HepG2 (cell line): ENCODE measurements at regions not wholly inside any gene's neighbourhood (a gene's known extent, or its start where the extent isn't known, plus 50 kb on each side); places are given as distances from the start of the nearest gene placed in this dataset.

Experiments used
- ATAC-seq: fragments of 200-7000 bp; cut with Tn5 transposase; 3 replicates; pipeline ENCODE4 v1.9.1; 2020; ENCODE audit warnings: mild to moderate bottlenecking, moderate library complexity
- BruUV-seq: library from RNA; stranded (reverse); fragments of 400-500 nt; replicated peaks from 2 replicates; lab custom pipeline; 2021; lab: Mats Ljungman, UMichigan
- CTCF ChIA-PET: fragments of 300-600 bp; formaldehyde crosslinking; extraction: SDS; loops from one replicate; lab custom pipeline; 2021; ENCODE audit warnings: low total read pairs, inconsistent platforms, low intra/inter-chr PET ratio; lab: Yijun Ruan, JAX
- POLR2A ChIA-PET: fragments of 350-600 bp; sonication (Branson Sonifier 250); formaldehyde crosslinking; loops from one replicate; lab custom pipeline; 2020; ENCODE audit warnings: antibody characterized with exemption, inconsistent platforms; lab: Yijun Ruan, JAX
- DNase-seq: peaks from one replicate; pipeline ENCODE4 v3.0.0-alpha.2; 2015; ENCODE audit warnings: low spot score
- FAIRE-seq: peaks from 3 replicates; lab custom pipeline; 2011; peaks lifted over from hg19 to GRCh38; lab: Jason Lieb, UNC
- H2AFZ ChIP-seq: one replicate; pipeline ENCODE4 v1.6.1; 2011; ENCODE audit warnings: low read length, inconsistent platforms
- H3K27ac ChIP-seq: fragments of 300-600 bp; 3 replicates; pipeline ENCODE4 v1.8.0; 2011; ENCODE audit warnings: mixed run types, mild to moderate bottlenecking, mixed read lengths, low read length, inconsistent platforms; ENCODE audit not compliant: insufficient read depth; ENCODE audit errors: extremely low read length
- H3K27me3 ChIP-seq, 2 experiments: fragments of 200-600 bp in 1 of 2; 2 replicates in 1 of 2; 3 replicates in 1 of 2; pipeline versions ENCODE4 v1.6.0 to v1.8.0; 2011; ENCODE audit warnings: low read length in 2 of 2, mild to moderate bottlenecking in 2 of 2, moderate library complexity in 2 of 2, inconsistent platforms in 1 of 2; ENCODE audit not compliant: insufficient read depth in 2 of 2, control insufficient read depth in 1 of 2
- H3K36me3 ChIP-seq, 2 experiments: fragments of 200-600 bp in 1 of 2; replicated peaks in 1 of 2; 2 replicates in 1 of 2; 3 replicates in 1 of 2; pipeline versions ENCODE4 v1.5.1 to v1.8.0; 2011; ENCODE audit warnings: low read length in 2 of 2, inconsistent platforms in 1 of 2; ENCODE audit not compliant: insufficient read depth in 2 of 2, control insufficient read depth in 1 of 2
- H3K4me1 ChIP-seq: 2 replicates; pipeline ENCODE4 v1.5.1; 2012; ENCODE audit warnings: low read length, inconsistent platforms; ENCODE audit not compliant: insufficient read depth
- H3K4me2 ChIP-seq: 2 replicates; pipeline ENCODE4 v1.6.0; 2011; ENCODE audit warnings: low read depth, low read length, inconsistent platforms
- H3K4me3 ChIP-seq, 3 experiments: fragments of 200-600 bp in 1 of 3; sonication (generic), shearing (Covaris generic) in 1 of 3; replicated peaks in 1 of 3; 2 replicates each; pipeline ENCODE4 v1.5.1; 2011 to 2016; ENCODE audit warnings: low read length in 3 of 3, inconsistent platforms in 2 of 3, low read depth in 2 of 3, mild to moderate bottlenecking in 2 of 3, control low read depth in 1 of 3, mixed read lengths in 1 of 3; ENCODE audit not compliant: insufficient read depth in 1 of 3
- H3K79me2 ChIP-seq: one replicate; pipeline ENCODE4 v1.6.1; 2011; ENCODE audit warnings: low read length, inconsistent platforms; ENCODE audit not compliant: insufficient read depth
- H3K9ac ChIP-seq: 2 replicates; pipeline ENCODE4 v1.6.0; 2011; ENCODE audit warnings: mild to moderate bottlenecking, low read depth, low read length, inconsistent platforms; ENCODE audit not compliant: insufficient read depth
- H3K9me3 ChIP-seq: 2 replicates; pipeline ENCODE4 v1.5.1; 2012; ENCODE audit warnings: mild to moderate bottlenecking, low read length
- H4K20me1 ChIP-seq: 2 replicates; pipeline ENCODE4 v1.6.0; 2011; ENCODE audit warnings: inconsistent platforms, mild to moderate bottlenecking, low read length, moderate library complexity; ENCODE audit not compliant: insufficient read depth
- ARNT2 ChIP-seq: sonication (generic); formaldehyde crosslinking; IDR thresholded peaks from 2 replicates; pipeline ENCODE4 v1.8.0; 2022; ENCODE audit warnings: mild to moderate bottlenecking, low read depth, missing genetic modification reagents, moderate library complexity
- CREBL2 ChIP-seq: sonication (generic); formaldehyde crosslinking; IDR thresholded peaks from 2 replicates; pipeline ENCODE4 v1.8.1; 2023; ENCODE audit warnings: missing genetic modification reagents, mild to moderate bottlenecking, borderline replicate concordance
- FOSL2 ChIP-seq: sonication (generic); formaldehyde crosslinking; IDR thresholded peaks from 2 replicates; pipeline ENCODE4 v1.4.0; 2020; ENCODE audit warnings: missing genetic modification reagents
- HHEX ChIP-seq: IDR thresholded peaks from 2 replicates; pipeline ENCODE4 v1.6.1; 2016; ENCODE audit warnings: control low read depth
- JUNB ChIP-seq: sonication (generic); formaldehyde crosslinking; IDR thresholded peaks from 2 replicates; pipeline ENCODE4 v1.8.0; 2022; ENCODE audit warnings: missing genetic modification reagents, mild to moderate bottlenecking, borderline replicate concordance
- NFE2L2 ChIP-seq: fragments of 150-350 bp; IDR thresholded peaks from 2 replicates; pipeline ENCODE4 v1.6.1; 2014; ENCODE audit warnings: low read length
- TBX3 ChIP-seq: fragments of 450-650 bp; IDR thresholded peaks from 2 replicates; pipeline ENCODE4 v1.6.1; 2017; ENCODE audit warnings: antibody characterized with exemption, mild to moderate bottlenecking, inconsistent platforms, borderline replicate concordance
- THAP8 ChIP-seq: sonication (generic); formaldehyde crosslinking; IDR thresholded peaks from 2 replicates; pipeline ENCODE4 v1.5.1; 2020; ENCODE audit warnings: missing genetic modification reagents, mild to moderate bottlenecking, borderline replicate concordance
- ZNF234 ChIP-seq: sonication (generic); formaldehyde crosslinking; conservative IDR thresholded peaks from 2 replicates; pipeline ENCODE4 v1.5.1; 2020; ENCODE audit warnings: mild to moderate bottlenecking, missing genetic modification reagents
- ZNF276 ChIP-seq: sonication (generic); formaldehyde crosslinking; IDR thresholded peaks from 2 replicates; pipeline ENCODE4 v1.4.0; 2020; ENCODE audit warnings: mild to moderate bottlenecking, low read depth, missing genetic modification reagents
- ZNF318 ChIP-seq: sonication (generic); formaldehyde crosslinking; IDR thresholded peaks from 2 replicates; pipeline ENCODE4 v1.4.0; 2020; ENCODE audit warnings: mild to moderate bottlenecking, missing genetic modification reagents
- ZNF589 ChIP-seq: sonication (generic); formaldehyde crosslinking; conservative IDR thresholded peaks from 2 replicates; pipeline ENCODE4 v1.8.0; 2022; ENCODE audit warnings: mild to moderate bottlenecking, moderate library complexity, missing genetic modification reagents
- WGBS: methylation state at CpG from one replicate; pipeline ENCODE4 v1.1.6; 2017; ENCODE audit warnings: low lambda C conversion rate; 5-methylcytosine and 5-hydroxymethylcytosine counted together
- in situ Hi-C: cut with HindIII; loops from 2 replicates; pipeline ENCODE4 v1.10.0; 2017; ENCODE audit warnings: low pct_unique_long_range_greater_than_20kb; ENCODE audit not compliant: extremely low pct_ligation_motif_present
- intact Hi-C: fragments of 100-400 bp; cut with micrococcal nuclease; formaldehyde crosslinking; loops from one replicate; pipeline ENCODE4 v1.10.0; 2022; ENCODE audit not compliant: unreplicated experiment

GRCh38 chr4:13681570-13681969 lies 54.0 kb upstream of the BOD1L1 start:
- Histone ChIP-seq H3K27ac (no peak overlapping the region), H3K4me3 (no peak overlapping the region), H3K9ac (no peak overlapping the region), H3K27me3 (no peaks in the 10 kb centered on the region), H3K4me1 (no peaks in the 10 kb centered on the region), H3K36me3 (no peaks in the 10 kb centered on the region), H3K4me2 (no peak overlapping the region), H3K9me3 (peaks cover 32% of the 10 kb centered on the region)
- in situ Hi-C loops (no loop called here), intact Hi-C loops (no loop called here)
- WGBS, result 8% methylated on average over 2 of the region's 2 CpGs
- no TSS peak for BruUV-seq
- FAIRE-seq (no peak), DNase-seq (no peak)
- POLR2A ChIA-PET, result no interaction called here
- CTCF ChIA-PET, result no interaction called here
- no peak for TF ChIP-seq ARNT2 (CRISPR knock-in tag)
- no peak for TF ChIP-seq THAP8 (CRISPR knock-in tag)
- TF ChIP-seq ZNF276 (CRISPR knock-in tag), result no peak
- TF ChIP-seq HHEX, result no peak
- TF ChIP-seq JUNB (CRISPR knock-in tag), result no peak
- no peak for TF ChIP-seq ZNF234 (CRISPR knock-in tag)
- no peak for TF ChIP-seq TBX3
- no peak for TF ChIP-seq ZNF318 (CRISPR knock-in tag)
- no peak for TF ChIP-seq CREBL2 (CRISPR knock-in tag)
- TF ChIP-seq ZNF589 (CRISPR knock-in tag), result no peak
- no peak for TF ChIP-seq FOSL2 (CRISPR knock-in tag)
- TF ChIP-seq NFE2L2, result no peak
- TF ChIP-seq, all 625 proteins: peak for 0
- Histone ChIP-seq H4K20me1 (no peaks in the 10 kb centered on the region), H3K79me2 (no peaks in the 10 kb centered on the region), H2AFZ (no peak overlapping the region)
- ATAC-seq, result no peak
